Pons (tissue), 1 donor: ENCODE measurements at regions not wholly inside any gene's neighbourhood (a gene's known extent, or its start where the extent isn't known, plus 50 kb on each side); places are given as distances from the start of the nearest gene placed in this dataset.
A peak's percentile ranks its signal among the peaks of the same experiment; 100 is the strongest.
"Not testable (repeated sequence)": the region's sequence is repeated elsewhere in the genome, so short reads cannot be mapped to it uniquely, and the experiment has no call there.

Experiments used
- DNase-seq: peaks from one replicate; pipeline ENCODE4 v3.0.0-alpha.2; 2016; ENCODE audit warnings: low spot score

DNA sequence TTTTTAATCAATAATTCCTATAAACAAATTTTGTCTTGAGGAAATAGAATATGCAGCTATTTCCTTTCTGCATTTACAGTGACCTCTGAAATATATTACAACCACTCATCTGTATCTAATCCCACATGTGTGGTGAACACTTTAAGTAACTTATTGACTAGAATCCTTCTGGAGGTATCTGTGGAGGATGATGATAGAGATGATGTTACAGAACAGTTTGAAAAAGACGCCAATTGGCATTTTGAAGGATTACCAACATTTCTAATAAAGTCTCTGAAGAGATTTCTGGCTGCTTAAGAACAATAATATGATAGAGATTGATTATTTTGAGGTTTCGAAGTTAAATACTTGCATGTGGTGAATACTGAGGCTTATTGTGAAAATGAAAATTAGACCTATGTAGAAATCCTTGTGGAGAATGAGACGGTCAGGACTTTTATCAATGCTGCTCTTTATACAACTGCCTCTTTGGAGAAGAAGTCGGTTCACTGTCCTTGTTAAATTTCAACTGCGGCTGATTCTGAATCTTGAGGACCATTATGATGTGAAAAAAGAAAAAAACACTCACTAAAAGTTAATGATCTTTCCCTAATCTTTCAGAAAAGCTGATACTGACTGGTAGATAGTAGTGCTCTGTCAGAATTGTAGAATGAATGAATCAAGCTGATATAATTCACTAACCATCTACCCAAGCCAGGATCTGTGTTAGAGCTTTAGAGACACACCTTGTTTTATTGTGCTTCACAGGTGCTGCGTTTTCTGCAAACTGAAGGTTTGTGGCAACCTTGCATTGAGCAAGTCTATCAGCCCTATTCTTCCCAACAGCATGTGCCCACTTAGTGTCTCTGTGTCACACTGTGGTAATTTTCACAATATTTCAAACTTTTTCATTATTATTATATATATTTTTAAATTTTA is 204.7 kb downstream of the SPRY1 start:
- peak; percentile 46 for DNase-seq

DNA sequence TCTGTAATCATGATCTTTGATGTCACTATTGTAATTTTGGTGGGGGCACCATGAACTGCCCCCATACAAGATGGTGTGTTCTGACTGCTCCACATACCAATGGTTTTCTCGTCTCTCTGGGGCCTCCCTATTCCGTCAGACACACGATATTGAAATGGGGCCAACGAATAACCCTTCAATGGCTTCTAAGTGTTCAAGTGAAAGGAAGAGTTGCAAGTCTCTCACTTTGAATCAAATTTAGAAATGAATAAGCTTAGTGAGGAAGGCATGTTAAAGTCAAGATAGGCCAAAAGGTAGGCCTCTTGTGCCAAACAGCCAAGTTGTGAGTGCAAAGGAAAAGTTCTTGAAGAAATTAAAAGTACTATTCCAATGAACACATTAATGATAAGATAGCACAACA is 205.4 kb downstream of the SPRY1 start:
- no peak for DNase-seq

DNA sequence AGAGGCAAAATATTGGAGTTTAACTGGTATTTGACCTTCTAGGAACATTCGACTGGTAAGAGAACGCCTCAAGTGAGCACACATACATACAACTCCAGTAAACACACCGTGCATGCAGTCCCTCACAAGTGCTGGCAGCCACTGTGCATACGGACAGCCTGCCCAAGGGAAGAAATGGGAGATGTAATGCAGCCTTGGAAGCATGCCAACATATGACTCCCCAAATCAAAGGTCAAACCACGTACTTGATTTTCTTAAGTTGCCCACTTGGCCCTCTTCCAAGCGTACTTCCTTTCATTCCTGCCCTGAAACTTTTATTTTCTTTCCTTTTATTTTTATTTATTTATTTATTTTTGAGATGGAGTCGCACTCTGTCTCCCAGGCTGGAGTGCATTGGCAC is 206.6 kb downstream of the SPRY1 start:
- no peak for DNase-seq

DNA sequence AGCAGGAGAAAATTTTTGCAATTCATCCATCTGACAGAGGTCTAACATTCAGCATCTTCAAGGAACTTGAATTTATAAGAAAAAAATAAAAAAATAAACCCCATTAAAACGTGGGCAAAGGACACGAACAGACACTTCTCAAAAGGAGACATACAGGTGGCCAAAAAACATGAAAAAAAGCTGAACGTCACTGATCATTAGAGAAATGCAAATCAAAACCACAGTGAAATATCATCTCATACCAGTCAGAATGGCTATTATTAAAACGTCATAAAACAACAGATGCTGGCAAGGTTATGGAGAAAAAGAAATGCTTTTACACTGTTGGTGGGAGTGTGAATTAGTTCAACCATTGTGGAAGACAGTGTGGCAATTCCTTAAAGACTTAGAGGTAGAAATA is 209.2 kb downstream of the SPRY1 start:
- DNase-seq: not testable (repeated sequence)

DNA sequence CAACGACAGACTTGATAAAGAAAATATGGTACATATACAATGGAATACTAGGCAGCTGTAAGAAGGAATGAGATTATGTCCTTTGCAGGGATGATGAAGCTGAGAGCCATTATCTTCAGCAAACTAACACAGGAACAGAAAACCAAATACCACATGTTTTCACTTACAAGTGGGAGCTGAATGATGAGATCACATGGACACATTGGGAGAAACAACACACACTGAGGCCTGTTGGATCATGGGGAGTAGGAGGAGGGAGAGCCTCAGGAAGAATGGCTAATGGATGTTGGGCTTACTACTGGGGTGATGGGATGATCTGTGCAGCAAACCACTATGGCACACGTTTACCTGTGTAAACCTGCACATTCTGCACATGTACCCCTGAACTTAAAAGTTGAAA is 209.7 kb downstream of the SPRY1 start:
- DNase-seq: no peak

GRCh38 chr4:123606946-123607542 is 210.4 kb downstream of the SPRY1 start:
- DNase-seq: peak; percentile 80

GRCh38 chr4:123609829-123610228 is 213.2 kb downstream of the SPRY1 start:
- no peak for DNase-seq

GRCh38 chr4:123613586-123614344 is 217.2 kb downstream of the SPRY1 start:
- no peak for DNase-seq

- DNase-seq: no peak
Observed at GRCh38 chr4:123615901-123616300, 219.3 kb downstream of the SPRY1 start.

GRCh38 chr4:123616951-123617461 is 220.4 kb downstream of the SPRY1 start:
- DNase-seq: peak; percentile 97

- no peak for DNase-seq
Observed at GRCh38 chr4:123617791-123618190, 221.2 kb downstream of the SPRY1 start.

GRCh38 chr4:123618606-123619005 is 222.0 kb downstream of the SPRY1 start:
- peak; percentile 41 for DNase-seq

DNA sequence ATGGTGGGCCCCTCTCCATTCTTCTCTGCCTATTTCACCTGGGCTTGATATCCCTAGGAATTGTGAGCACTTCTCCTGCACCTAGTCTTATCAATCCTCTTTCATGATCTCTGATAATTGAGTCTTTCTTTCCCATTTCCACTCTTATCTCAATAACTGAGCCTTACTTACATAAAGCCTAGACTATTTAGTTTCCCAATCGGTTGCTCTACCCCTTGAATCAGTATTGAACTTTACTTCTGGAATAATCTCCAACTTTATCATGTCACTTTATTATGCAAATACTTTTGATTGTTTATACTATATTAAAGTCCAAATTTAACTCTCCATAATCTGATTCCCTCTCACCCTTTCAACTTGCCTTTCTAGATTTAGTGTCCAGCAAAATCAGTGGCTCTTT is 222.7 kb downstream of the SPRY1 start:
- DNase-seq: no peak

DNA sequence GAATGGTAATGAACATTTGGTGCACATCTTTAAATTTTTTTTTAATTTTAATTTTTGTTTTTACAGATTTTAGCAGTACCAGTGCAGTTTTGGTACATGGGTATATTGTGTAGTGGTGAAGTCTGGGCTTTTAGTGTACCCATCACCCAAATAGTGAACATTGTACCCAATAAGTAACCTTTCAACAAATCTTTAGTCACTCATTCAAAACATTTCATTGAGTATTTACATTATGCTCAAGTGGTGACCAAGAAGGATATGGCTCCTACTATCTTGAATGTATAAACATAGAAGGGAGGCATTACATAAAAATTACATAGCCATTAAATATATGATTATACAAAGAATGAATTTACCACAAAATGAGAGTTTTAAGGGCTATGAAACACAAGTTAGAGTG is 223.3 kb downstream of the SPRY1 start:
- DNase-seq: no peak

GRCh38 chr4:123621072-123621705 is 224.6 kb downstream of the SPRY1 start:
- DNase-seq: no peak

DNA sequence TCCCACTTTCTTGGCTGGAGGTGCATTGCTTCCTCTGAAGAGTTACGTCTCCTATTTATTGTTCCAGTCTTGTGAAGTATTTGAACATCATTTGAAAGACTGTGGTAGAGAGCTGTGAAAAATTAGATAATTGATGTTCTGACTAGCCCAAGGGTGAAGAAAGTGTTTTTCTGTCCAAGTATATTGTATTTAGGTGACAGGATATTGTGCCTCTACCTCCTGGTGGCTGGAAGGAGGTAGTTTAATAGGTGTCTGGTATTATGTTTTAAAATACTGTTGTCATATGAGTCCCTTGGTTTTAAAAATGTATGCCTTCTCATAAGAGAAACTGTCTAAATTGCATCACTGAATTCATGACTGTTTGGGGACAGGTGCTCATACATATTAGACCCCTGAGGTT is 226.0 kb downstream of the SPRY1 start:
- no peak for DNase-seq

- no peak for DNase-seq
Observed at GRCh38 chr4:123623611-123624010, 227.0 kb downstream of the SPRY1 start.

DNA sequence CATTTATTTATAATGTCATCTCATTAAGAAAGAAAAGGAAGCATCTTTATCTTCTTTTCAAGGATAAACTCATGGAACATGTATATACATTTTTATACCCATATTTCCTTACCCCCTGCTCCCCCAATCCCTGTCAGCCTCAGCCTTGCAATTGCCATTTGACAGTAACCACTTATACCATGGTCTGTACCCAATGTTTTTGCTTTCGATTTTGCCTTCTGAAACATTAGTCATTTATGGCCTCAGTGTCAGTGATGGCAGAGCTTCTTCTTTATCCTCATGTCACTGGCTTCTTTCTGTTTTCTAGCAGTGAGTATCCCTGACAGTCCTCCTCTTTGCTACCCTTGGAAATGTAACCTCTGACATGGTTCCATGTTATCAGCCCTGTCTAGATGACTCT is 228.4 kb downstream of the SPRY1 start:
- no peak for DNase-seq

DNA sequence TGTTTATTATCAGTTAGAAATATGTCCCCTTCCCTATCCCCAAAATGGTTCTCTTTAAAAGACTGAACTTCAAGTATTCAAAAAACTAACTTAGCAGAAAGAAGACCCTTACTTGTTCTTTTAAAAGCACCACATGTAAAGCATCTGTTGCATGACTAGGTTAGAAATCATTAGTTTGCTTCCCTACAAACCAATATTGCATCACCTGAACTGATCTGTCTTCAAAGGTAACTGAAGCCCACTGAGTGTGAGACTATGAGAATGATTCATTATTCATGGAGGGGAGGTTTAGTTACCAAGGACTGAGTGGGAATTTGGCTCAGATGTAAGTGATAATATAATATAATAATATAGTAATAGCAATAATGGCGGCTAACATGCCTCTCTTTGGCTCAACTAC is 231.7 kb downstream of the SPRY1 start:
- no peak for DNase-seq

DNA sequence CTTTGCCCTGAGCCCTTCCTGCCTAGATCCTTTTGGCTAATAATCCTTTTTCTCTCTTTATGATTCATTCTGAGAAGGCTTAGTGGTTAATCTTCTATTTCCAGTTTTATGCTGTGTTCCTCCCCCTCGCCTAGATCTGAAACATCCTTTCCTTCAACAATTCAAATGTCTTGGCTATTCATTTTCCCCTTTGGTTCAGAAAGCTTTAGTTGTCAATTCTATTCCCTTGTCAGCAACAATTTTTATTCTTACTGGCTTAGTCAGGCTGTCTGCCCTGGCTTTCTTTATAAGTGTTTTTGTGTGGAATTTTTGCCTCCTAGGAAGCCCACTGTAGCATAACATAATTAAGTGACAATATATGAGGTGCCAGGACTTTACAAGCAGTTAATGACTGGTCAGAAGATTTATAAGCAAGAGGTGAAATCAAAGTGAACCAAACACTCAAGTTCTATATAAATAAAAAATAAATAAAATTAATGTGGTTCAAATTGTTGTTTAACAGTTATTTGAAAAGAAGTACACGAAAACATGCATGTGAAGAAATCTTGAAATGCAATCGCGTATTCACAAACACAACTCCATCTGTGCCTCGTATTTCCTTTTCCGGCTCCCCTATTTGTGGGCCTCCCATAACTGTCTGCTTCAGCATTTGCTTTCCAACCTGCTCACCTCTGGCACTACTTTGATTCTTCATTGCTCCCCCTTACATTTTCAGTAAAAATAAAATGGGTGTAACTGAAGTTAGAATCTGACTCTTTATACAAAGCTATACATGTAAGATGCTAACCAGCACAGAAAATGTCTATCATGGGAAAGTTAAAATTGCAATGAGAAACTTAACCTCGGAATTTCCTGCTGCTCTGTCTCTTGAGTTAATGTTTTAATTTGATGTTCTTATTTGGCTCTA is 235.4 kb downstream of the SPRY1 start:
- no peak for DNase-seq

DNA sequence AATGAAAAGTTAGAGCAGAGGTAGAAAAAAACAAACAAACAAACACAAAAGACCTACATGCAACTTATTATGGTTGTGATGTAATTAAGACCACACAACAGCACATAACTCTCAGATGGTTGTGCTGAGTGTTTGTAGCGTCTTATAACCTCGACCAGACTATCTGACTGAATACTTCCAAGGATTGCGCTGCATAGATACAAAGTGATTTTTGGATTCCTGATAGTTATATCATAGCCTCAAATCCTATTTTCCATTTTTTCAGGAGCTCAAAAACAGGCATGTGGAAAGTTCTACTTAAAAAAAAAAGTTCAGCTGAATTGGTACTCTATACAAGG is 236.1 kb downstream of the SPRY1 start:
- no peak for DNase-seq
